ENCODE measurements at regions not wholly inside any gene's neighbourhood (a gene's known extent, or its start where the extent isn't known, plus 50 kb on each side); places are given as distances from the start of the nearest gene placed in this dataset.
"Not testable (repeated sequence)": the region's sequence is repeated elsewhere in the genome, so short reads cannot be mapped to it uniquely, and the experiment has no call there.

DNA sequence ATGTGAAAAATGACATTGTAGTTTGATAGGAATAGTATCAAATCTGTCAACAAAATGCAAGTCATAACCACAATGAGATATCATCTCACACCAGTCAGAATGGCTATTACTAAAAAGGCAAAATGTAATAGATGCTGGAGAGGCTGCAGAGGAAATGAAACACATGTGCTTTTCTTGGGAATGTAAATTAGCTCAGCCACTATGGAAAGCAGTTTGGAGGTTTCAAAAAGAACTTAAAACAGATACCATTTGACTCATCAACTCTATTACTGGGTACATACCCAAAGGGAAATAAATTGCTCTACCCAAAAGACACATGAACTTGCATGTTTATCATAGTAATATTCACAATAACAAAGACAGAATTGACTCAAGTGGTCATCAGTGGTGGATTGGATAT lies 572.6 kb downstream of the TRIB2 start (continued):
- TF ChIP-seq, protein P1, sequence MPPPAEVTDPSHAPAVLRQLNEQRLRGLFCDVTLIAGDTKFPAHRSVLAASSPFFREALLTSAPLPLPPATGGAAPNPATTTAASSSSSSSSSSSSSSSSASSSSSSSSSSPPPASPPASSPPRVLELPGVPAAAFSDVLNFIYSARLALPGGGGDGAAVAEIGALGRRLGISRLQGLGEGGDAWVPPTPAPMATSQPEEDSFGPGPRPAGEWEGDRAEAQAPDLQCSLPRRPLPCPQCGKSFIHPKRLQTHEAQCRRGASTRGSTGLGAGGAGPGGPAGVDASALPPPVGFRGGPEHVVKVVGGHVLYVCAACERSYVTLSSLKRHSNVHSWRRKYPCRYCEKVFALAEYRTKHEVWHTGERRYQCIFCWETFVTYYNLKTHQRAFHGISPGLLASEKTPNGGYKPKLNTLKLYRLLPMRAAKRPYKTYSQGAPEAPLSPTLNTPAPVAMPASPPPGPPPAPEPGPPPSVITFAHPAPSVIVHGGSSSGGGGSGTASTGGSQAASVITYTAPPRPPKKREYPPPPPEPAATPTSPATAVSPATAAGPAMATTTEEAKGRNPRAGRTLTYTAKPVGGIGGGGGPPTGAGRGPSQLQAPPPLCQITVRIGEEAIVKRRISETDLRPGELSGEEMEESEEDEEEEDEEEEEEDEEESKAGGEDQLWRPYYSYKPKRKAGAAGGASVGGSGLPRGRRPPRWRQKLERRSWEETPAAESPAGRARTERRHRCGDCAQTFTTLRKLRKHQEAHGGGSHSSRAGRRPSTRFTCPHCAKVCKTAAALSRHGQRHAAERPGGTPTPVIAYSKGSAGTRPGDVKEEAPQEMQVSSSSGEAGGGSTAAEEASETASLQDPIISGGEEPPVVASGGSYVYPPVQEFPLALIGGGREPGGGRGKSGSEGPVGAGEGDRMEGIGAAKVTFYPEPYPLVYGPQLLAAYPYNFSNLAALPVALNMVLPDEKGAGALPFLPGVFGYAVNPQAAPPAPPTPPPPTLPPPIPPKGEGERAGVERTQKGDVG (CRISPR knock-in tag; IDR thresholded peaks at IDR 0.05), result no peak
- TF ChIP-seq, protein P2, sequence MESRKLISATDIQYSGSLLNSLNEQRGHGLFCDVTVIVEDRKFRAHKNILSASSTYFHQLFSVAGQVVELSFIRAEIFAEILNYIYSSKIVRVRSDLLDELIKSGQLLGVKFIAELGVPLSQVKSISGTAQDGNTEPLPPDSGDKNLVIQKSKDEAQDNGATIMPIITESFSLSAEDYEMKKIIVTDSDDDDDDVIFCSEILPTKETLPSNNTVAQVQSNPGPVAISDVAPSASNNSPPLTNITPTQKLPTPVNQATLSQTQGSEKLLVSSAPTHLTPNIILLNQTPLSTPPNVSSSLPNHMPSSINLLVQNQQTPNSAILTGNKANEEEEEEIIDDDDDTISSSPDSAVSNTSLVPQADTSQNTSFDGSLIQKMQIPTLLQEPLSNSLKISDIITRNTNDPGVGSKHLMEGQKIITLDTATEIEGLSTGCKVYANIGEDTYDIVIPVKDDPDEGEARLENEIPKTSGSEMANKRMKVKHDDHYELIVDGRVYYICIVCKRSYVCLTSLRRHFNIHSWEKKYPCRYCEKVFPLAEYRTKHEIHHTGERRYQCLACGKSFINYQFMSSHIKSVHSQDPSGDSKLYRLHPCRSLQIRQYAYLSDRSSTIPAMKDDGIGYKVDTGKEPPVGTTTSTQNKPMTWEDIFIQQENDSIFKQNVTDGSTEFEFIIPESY (IDR thresholded peaks at IDR 0.05), result no peak
- no peak for TF ChIP-seq ESRRA (IDR thresholded peaks at IDR 0.05; ENCODE audit: low read length)
- no peak for TF ChIP-seq SMC3 (IDR thresholded peaks at IDR 0.05; ENCODE audit: borderline replicate concordance, low read length)
- no peak for TF ChIP-seq BHLHE40 (IDR thresholded peaks at IDR 0.05; ENCODE audit: borderline replicate concordance in 1 of 2, low read depth in 2 of 2, low read length in 1 of 2)
- TF ChIP-seq, protein P3, sequence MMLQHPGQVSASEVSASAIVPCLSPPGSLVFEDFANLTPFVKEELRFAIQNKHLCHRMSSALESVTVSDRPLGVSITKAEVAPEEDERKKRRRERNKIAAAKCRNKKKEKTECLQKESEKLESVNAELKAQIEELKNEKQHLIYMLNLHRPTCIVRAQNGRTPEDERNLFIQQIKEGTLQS (IDR thresholded peaks at IDR 0.05; ENCODE audit: borderline replicate concordance, extremely low read depth, low read depth, low read length), result no peak
- TF ChIP-seq SIX5 (IDR thresholded peaks at IDR 0.05; ENCODE audit: low read depth, low read length, severe bottlenecking), result no peak

DNA sequence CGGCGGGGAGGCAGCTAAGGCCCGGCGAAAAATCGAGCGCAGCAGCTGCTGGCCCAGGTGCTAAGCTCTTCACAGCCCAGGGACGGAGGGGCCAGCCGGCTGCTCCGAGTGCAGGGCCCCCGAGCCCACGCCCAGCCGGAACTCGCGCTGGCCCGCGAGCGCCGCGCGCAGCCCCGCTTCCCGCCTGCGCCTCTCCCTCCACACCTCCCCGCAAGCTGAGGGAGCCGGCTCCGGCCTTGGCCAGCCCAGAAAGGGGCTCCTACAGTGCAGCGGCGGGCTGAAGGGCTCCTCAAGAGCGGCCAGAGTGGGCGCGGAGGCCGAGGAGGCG lies 591.7 kb downstream of the TRIB2 start:
- DNase-seq (ENCODE audit: low read depth, low spot score); in situ Hi-C loops (cut with MboI); H3K27me3 ChIP-seq (replicated peaks in 1 of 2; ENCODE audit: control insufficient read depth in 2 of 2, insufficient read depth in 2 of 2, low read length in 1 of 2); H3K79me2 ChIP-seq (ENCODE audit: control insufficient read depth, insufficient read depth, low read length); FAIRE-seq; POLR2A ChIA-PET; H3K4me2 ChIP-seq (ENCODE audit: control insufficient read depth, insufficient read depth); H3K9ac ChIP-seq (ENCODE audit: control insufficient read depth, insufficient read depth, low read length); H3K36me3 ChIP-seq (ENCODE audit: control insufficient read depth in 2 of 2, insufficient read depth in 2 of 2, low read length in 1 of 2); CTCF ChIA-PET; H4K20me1 ChIP-seq (ENCODE audit: control insufficient read depth, insufficient read depth); ATAC-seq; H3K4me1 ChIP-seq (ENCODE audit: control insufficient read depth, insufficient read depth, low read length); intact Hi-C loops (cut with micrococcal nuclease; ENCODE audit: unreplicated experiment); BruUV-seq (replicated peaks); H3K9me3 ChIP-seq (replicated peaks; ENCODE audit: control insufficient read depth, insufficient read depth, low read length); H2AFZ ChIP-seq (ENCODE audit: control insufficient read depth, low read depth, low read length); RAD21 ChIA-PET (ENCODE audit: unreplicated experiment); H3K27ac ChIP-seq (ENCODE audit: control insufficient read depth, insufficient read depth); H3K4me3 ChIP-seq: not testable (repeated sequence)
- SMC1A ChIA-PET (ENCODE audit: uncharacterized antibody, unreplicated experiment), result interaction anchor here (1.7 kb wide), 1 partner anchor 10 kb away, joined by 3 read pairs; no protein-coding TSS in a partner anchor
- 55% methylated on average over 7 of the region's 33 CpGs for WGBS (ENCODE audit: insufficient coverage, insufficient replicate concordance, low lambda C conversion rate, missing lambda C conversion rate)
